Heart right ventricle (tissue), 16 donors: ENCODE measurements at regions not wholly inside any gene's neighbourhood (a gene's known extent, or its start where the extent isn't known, plus 50 kb on each side); places are given as distances from the start of the nearest gene placed in this dataset.

Experiments used
- ATAC-seq, 8 donors: fragments of 200-7000 bp; cut with Tn5 transposase; one replicate each; pipeline ENCODE4 v1.9.1; 2020; ENCODE audit warnings: mild to moderate bottlenecking in 8 of 8, moderate library complexity in 8 of 8, moderate number of reproducible peaks in 1 of 8
- DNase-seq, 2 donors: peaks; one replicate each; pipeline ENCODE4 v3.0.0-alpha.2; 2020
- H3K27ac ChIP-seq, 10 donors: fragments of 200-600 bp; sonication (generic) in 2 of 10; one replicate each; pipeline versions ENCODE4 v1.5.0 to v1.8.0; 2020 to 2022; ENCODE audit warnings: mild to moderate bottlenecking in 3 of 10
- H3K27me3 ChIP-seq, 7 donors: fragments of 200-600 bp; one replicate each; pipeline ENCODE4 v1.8.0; 2021 to 2022; ENCODE audit warnings: mild to moderate bottlenecking in 2 of 7
- H3K36me3 ChIP-seq, 9 donors: fragments of 200-600 bp; sonication (generic) in 1 of 9; one replicate each; pipeline versions ENCODE4 v1.5.0 to v1.8.0; 2020 to 2022; ENCODE audit warnings: mild to moderate bottlenecking in 2 of 9
- H3K4me1 ChIP-seq, 9 donors: fragments of 200-600 bp; sonication (generic) in 1 of 9; one replicate each; pipeline versions ENCODE4 v1.5.0 to v1.8.0; 2020 to 2022; ENCODE audit warnings: mild to moderate bottlenecking in 4 of 9
- H3K4me3 ChIP-seq, 10 donors: fragments of 200-600 bp; sonication (generic) in 2 of 10; one replicate each; pipeline versions ENCODE4 v1.5.0 to v1.8.0; 2020 to 2022; ENCODE audit warnings: mild to moderate bottlenecking in 7 of 10, moderate library complexity in 2 of 10
- H3K9me3 ChIP-seq, 11 donors: fragments of 200-600 bp in 10 of 11; sonication (generic) in 2 of 11; one replicate each; pipeline versions ENCODE4 v1.5.0 to v1.8.0; 2013 to 2022; ENCODE audit warnings: mild to moderate bottlenecking in 2 of 11, control low read depth in 1 of 11, moderate library complexity in 1 of 11
- WGBS, 2 donors: extraction: QIAGEN DNeasy Blood & Tissue Kit; methylation state at CpG; one replicate each; pipeline ENCODE4 v1.1.7; 2013; ENCODE audit warnings: inconsistent platforms in 1 of 2; 5-methylcytosine and 5-hydroxymethylcytosine counted together
- intact Hi-C, 10 donors: fragments of 100-400 bp; cut with DNase I; formaldehyde crosslinking; loops; one replicate each; pipeline versions ENCODE4 v1.11.1 to v1.14.2; 2022
- TF ChIP-seq, protein P1 (sequence below), 9 donors: fragments of 200-600 bp; sonication (generic) in 2 of 9; IDR thresholded peaks; one replicate each; pipeline versions ENCODE4 v1.5.0 to v1.8.0; 2021 to 2022; ENCODE audit warnings: antibody characterized with exemption in 9 of 9, mild to moderate bottlenecking in 5 of 9, moderate library complexity in 1 of 9
- donor health status: Arrhythmogenic right ventricular cardiomyopathy.
- donor health status: ischemic (EF 13 %, LVEDD 7.1; RV severe dilation, severe dysfunction).
- donor health status: healthy with polysubstance abuse.
- donor health status: DM: no; HTN: yes; CAD: no.
- donor health status: DM: no; HTN: no; CAD: no.
- donor health status: ischemic (EF 25% LVEDD 6.9; RV normal size, moderate dysfunction).
- donor health status: ischemic (EF 25% LVEDD 5.7; RV mildly dilated, moderate dysfunction).
- donor health status: healthy.
- donor health status: DM: yes; HTN: yes; CAD: no.
- donor health status: Ischemic cardiomyopathy.
- donor health status: ischemic (EF 35%, LVEDD 5.7; RV mildly dilated, moderate dysfunction).
- donor health status: nonischemic (EF 11% LVEDD 7.7; RV severe dilation, severe dysfunction).
- donor health status: DM: yes; HTN: yes; CAD: no.
- donor health status: PGD.
- donor health status: ischemic (EF 29% LVEDD 5.4; RV normal size, mild dysfunction).
- donor health status: nonischemic (EF 23%, LVEDD 6.1; RV moderate dilation, normal function).

DNA sequence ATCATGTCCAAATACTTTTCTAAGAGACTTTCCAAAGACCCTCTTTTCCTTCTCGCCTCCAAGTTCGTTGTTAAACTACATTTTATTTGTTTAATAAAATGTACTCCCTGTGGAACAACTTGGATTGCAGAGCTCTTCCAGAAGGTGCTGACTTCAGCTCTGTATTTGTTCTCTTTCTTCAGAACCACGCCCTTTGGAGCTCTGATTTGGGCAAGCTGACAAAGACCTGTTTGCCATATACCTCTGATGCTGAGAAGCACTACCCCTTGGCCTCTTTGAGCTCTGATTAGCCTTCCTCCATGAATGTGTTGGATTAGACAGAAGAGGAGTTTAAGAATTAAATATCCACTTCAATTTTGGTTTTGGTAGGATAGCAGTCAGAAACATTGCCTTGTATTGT, 815.1 kb upstream of the POU3F4 start:
- Histone ChIP-seq H3K36me3 (no peaks in the 10 kb centered on the region), H3K4me1 (no peaks in the 10 kb centered on the region), H3K4me3 (no peak overlapping the region), H3K9me3 (no peaks in the 10 kb centered on the region), H3K27ac (no peak overlapping the region), H3K27me3 (no peaks in the 10 kb centered on the region)
- DNase-seq (no peak), ATAC-seq (no peak)
- WGBS, 2 donors, result 64% methylated on average over 3 of the region's 3 CpGs
- intact Hi-C loops, result no loop called here
- TF ChIP-seq, protein P1, sequence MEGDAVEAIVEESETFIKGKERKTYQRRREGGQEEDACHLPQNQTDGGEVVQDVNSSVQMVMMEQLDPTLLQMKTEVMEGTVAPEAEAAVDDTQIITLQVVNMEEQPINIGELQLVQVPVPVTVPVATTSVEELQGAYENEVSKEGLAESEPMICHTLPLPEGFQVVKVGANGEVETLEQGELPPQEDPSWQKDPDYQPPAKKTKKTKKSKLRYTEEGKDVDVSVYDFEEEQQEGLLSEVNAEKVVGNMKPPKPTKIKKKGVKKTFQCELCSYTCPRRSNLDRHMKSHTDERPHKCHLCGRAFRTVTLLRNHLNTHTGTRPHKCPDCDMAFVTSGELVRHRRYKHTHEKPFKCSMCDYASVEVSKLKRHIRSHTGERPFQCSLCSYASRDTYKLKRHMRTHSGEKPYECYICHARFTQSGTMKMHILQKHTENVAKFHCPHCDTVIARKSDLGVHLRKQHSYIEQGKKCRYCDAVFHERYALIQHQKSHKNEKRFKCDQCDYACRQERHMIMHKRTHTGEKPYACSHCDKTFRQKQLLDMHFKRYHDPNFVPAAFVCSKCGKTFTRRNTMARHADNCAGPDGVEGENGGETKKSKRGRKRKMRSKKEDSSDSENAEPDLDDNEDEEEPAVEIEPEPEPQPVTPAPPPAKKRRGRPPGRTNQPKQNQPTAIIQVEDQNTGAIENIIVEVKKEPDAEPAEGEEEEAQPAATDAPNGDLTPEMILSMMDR (IDR thresholded peaks at IDR 0.05), result no peak

DNA sequence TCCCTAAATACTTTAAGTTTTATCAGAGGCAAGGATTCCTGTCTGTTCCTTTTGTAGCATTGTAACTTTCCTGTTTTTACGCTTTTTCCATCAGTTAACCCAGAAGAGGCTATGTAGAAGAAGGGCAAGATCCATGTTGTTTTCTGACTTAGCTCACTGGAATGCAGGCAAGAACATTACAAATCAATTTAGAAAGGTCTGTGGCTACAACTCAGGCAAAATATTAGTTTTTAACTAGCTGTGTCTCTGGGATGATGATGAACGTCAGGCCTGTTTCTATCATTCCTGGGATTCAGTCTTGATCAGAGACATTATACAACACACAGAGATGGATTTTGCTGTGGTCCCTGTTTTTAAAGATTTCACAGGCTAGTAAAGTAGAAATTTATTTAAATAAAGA, 813.0 kb upstream of the POU3F4 start:
- Histone ChIP-seq H3K27me3 (no peaks in the 10 kb centered on the region), H3K4me3 (no peak overlapping the region), H3K27ac (no peak overlapping the region), H3K4me1 (no peaks in the 10 kb centered on the region), H3K36me3 (no peaks in the 10 kb centered on the region), H3K9me3 (no peaks in the 10 kb centered on the region)
- ATAC-seq (no peak), DNase-seq (no peak)
- WGBS, 2 donors, result 70 to 81% methylated on average over 2 of the region's 2 CpGs
- intact Hi-C loops, result no loop called here
- TF ChIP-seq, protein P1 (IDR thresholded peaks at IDR 0.05), result no peak

DNA sequence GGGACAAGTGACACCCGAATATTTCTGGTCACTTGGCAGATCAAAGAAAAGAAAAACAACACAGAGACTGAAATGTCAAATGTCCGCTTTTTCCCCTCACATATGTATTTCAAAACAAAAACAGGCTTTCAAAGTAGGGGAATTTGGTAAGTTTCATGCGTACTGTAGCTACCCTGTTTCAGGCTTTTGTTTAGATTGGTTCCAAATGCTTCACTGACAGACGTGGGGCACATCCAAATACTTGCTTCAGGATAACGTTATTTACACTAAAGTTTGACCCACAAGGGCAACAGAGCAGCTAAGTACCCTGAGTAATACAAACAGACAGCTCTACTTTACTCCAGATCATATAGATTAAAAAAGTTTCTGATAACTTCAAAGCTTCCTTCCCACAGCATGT, 804.5 kb upstream of the POU3F4 start:
- DNase-seq (no peak), ATAC-seq (no peak)
- peaks cover 0 to 21% (median 0%) of the 10 kb centered on the region in 7 donors for H3K27me3 ChIP-seq
- 33 to 42% methylated on average over 5 of the region's 5 CpGs for WGBS, 2 donors
- no peaks in the 10 kb centered on the region for H3K9me3 ChIP-seq
- H3K27ac ChIP-seq, result no peak overlapping the region
- H3K4me1 ChIP-seq, result no peaks in the 10 kb centered on the region
- intact Hi-C loops, result no loop called here
- no peak overlapping the region for H3K4me3 ChIP-seq
- no peaks in the 10 kb centered on the region for H3K36me3 ChIP-seq
- TF ChIP-seq, protein P1 (IDR thresholded peaks at IDR 0.05), result no peak

DNA sequence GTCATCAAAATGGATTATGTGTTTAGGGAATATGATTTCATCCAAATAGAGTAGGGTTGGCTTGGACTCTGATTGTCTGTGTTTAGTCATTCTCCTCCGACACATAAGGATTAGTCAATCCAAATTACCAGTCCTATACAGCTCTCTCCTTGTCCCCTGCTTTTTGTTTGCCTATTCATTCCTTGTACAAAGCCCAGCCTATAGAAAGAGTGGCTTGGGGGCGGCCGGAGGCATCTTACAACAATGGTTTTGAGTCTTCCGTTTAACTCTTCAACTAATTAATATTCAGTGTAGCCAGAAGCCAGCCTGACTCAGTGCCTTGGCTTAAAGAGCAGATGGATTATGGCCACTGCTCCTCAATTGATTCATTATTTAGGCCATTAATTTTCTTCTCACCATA, 796.6 kb upstream of the POU3F4 start:
- Histone ChIP-seq H3K4me3 (no peak overlapping the region), H3K9me3 (no peaks in the 10 kb centered on the region), H3K27me3 (no peaks in the 10 kb centered on the region), H3K27ac (no peak overlapping the region), H3K36me3 (no peaks in the 10 kb centered on the region), H3K4me1 (no peaks in the 10 kb centered on the region)
- ATAC-seq (no peak), DNase-seq (no peak)
- 54 to 68% methylated on average over 4 of the region's 4 CpGs for WGBS, 2 donors
- intact Hi-C loops, result no loop called here
- TF ChIP-seq, protein P1 (IDR thresholded peaks at IDR 0.05), result no peak

DNA sequence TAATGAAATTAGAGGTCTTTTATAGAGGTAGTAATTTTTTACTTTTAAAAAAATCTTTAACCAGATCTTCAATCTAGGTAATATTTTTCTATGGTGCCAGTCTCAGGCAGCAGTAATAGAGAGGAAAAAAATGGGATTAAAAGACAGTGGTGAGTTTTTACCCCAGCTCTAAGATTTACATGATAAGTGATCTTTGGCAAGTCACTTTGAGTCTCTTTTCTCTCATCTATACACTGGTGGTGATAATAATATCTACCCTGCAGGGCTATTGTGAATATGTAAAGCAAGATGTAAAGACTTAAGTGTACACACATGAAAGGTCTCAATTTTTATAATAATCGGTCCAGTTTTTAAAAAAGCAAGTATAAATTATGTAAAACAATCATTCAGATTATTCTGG, 786.2 kb upstream of the POU3F4 start:
- TF ChIP-seq, protein P1 (IDR thresholded peaks at IDR 0.05), result no peak

More for the DNA sequence above, 786.2 kb upstream of the POU3F4 start:
- Histone ChIP-seq H3K36me3 (no peaks in the 10 kb centered on the region), H3K4me3 (no peak overlapping the region), H3K9me3 (no peaks in the 10 kb centered on the region), H3K27ac (no peak overlapping the region), H3K27me3 (no peaks in the 10 kb centered on the region), H3K4me1 (no peaks in the 10 kb centered on the region)
- 54 to 74% methylated on average over 1 of the region's 1 CpG for WGBS, 2 donors
- no peak for ATAC-seq
- intact Hi-C loops, result no loop called here
- no peak for DNase-seq
